ENCODE measurements at regions not wholly inside any gene's neighbourhood (a gene's known extent, or its start where the extent isn't known, plus 50 kb on each side); places are given as distances from the start of the nearest gene placed in this dataset.

GRCh38 chr2:67008155-67008554 is 389.0 kb upstream of the ETAA1 start:
- TF ChIP-seq EP300 (IDR thresholded peaks at IDR 0.05; ENCODE audit: borderline replicate concordance) (no peak), REST (IDR thresholded peaks at IDR 0.05; ENCODE audit: low read depth) (no peak), FOXM1 (IDR thresholded peaks at IDR 0.05; ENCODE audit: borderline replicate concordance, low read depth) (no peak), ZBTB7A (IDR thresholded peaks at IDR 0.05; ENCODE audit: low read depth) (no peak), TCF12 (IDR thresholded peaks at IDR 0.05; ENCODE audit: low read depth) (no peak), YY1 (IDR thresholded peaks at IDR 0.05; ENCODE audit: low read depth) (no peak), MAX (IDR thresholded peaks at IDR 0.05) (no peak), EGR1 (IDR thresholded peaks at IDR 0.05) (no peak), NFIC (IDR thresholded peaks at IDR 0.05) (no peak), CREB1 (IDR thresholded peaks at IDR 0.05; ENCODE audit: low read depth) (no peak), TEAD4 (IDR thresholded peaks at IDR 0.05) (no peak), USF1 (IDR thresholded peaks at IDR 0.05) (no peak), RAD21 (IDR thresholded peaks at IDR 0.05; ENCODE audit: low read depth) (no peak), CEBPB (IDR thresholded peaks at IDR 0.05) (no peak), TAF1 (IDR thresholded peaks at IDR 0.05; ENCODE audit: low read depth) (no peak)

- no peak for TF ChIP-seq USF1 (IDR thresholded peaks at IDR 0.05)
- TF ChIP-seq FOXM1 (IDR thresholded peaks at IDR 0.05; ENCODE audit: borderline replicate concordance, low read depth) = no peak
- no peak for TF ChIP-seq YY1 (IDR thresholded peaks at IDR 0.05; ENCODE audit: low read depth)
- TF ChIP-seq CEBPB (IDR thresholded peaks at IDR 0.05) = no peak
Observed at GRCh38 chr2:67012165-67012564, 385.0 kb upstream of the ETAA1 start.

- no peak for TF ChIP-seq YY1 (IDR thresholded peaks at IDR 0.05; ENCODE audit: low read depth)
- TF ChIP-seq NFIC (IDR thresholded peaks at IDR 0.05) = no peak
Observed at GRCh38 chr2:67013821-67014220, 383.3 kb upstream of the ETAA1 start.

- TF ChIP-seq USF1 (IDR thresholded peaks at IDR 0.05) (no peak), NFIC (IDR thresholded peaks at IDR 0.05) (peak; percentile 76), TEAD4 (IDR thresholded peaks at IDR 0.05) (peak; percentile 32)
Observed at GRCh38 chr2:67015681-67016080, 381.5 kb upstream of the ETAA1 start.

GRCh38 chr2:67018301-67018700 is 378.8 kb upstream of the ETAA1 start:
- TF ChIP-seq EGR1 (IDR thresholded peaks at IDR 0.05) (no peak), CREB1 (IDR thresholded peaks at IDR 0.05; ENCODE audit: low read depth) (no peak), EP300 (IDR thresholded peaks at IDR 0.05; ENCODE audit: borderline replicate concordance) (no peak)

- TF ChIP-seq FOXM1 (IDR thresholded peaks at IDR 0.05; ENCODE audit: borderline replicate concordance, low read depth) = no peak
- TF ChIP-seq CEBPB (IDR thresholded peaks at IDR 0.05) = 0 out of 2 replicates have a peak, but pooled peaks have one; percentile 43
Observed at GRCh38 chr2:67032076-67032475, 365.1 kb upstream of the ETAA1 start.

- TF ChIP-seq CEBPB (IDR thresholded peaks at IDR 0.05) = no peak
- TF ChIP-seq NFIC (IDR thresholded peaks at IDR 0.05) = no peak
- TF ChIP-seq YY1 (IDR thresholded peaks at IDR 0.05; ENCODE audit: low read depth) = no peak
- TF ChIP-seq REST (IDR thresholded peaks at IDR 0.05; ENCODE audit: low read depth) = no peak
- no peak for TF ChIP-seq TEAD4 (IDR thresholded peaks at IDR 0.05)
- no peak for TF ChIP-seq TCF12 (IDR thresholded peaks at IDR 0.05; ENCODE audit: low read depth)
- no peak for TF ChIP-seq CREB1 (IDR thresholded peaks at IDR 0.05; ENCODE audit: low read depth)
- no peak for TF ChIP-seq USF1 (IDR thresholded peaks at IDR 0.05)
- no peak for TF ChIP-seq ZBTB7A (IDR thresholded peaks at IDR 0.05; ENCODE audit: low read depth)
- TF ChIP-seq MAX (IDR thresholded peaks at IDR 0.05) = no peak
- no peak for TF ChIP-seq FOXM1 (IDR thresholded peaks at IDR 0.05; ENCODE audit: borderline replicate concordance, low read depth)
- TF ChIP-seq TAF1 (IDR thresholded peaks at IDR 0.05; ENCODE audit: low read depth) = no peak
- no peak for TF ChIP-seq EP300 (IDR thresholded peaks at IDR 0.05; ENCODE audit: borderline replicate concordance)
- no peak for TF ChIP-seq RAD21 (IDR thresholded peaks at IDR 0.05; ENCODE audit: low read depth)
- TF ChIP-seq EGR1 (IDR thresholded peaks at IDR 0.05) = no peak
Observed at GRCh38 chr2:67036444-67036843, 360.7 kb upstream of the ETAA1 start.

All from Ishikawa (cell line).